ENCODE measurements at regions not wholly inside any gene's neighbourhood (a gene's known extent, or its start where the extent isn't known, plus 50 kb on each side); places are given as distances from the start of the nearest gene placed in this dataset.
"Not testable (repeated sequence)": the region's sequence is repeated elsewhere in the genome, so short reads cannot be mapped to it uniquely, and the experiment has no call there.

- H3K9me3 ChIP-seq; H3K27ac Mint-ChIP-seq (ENCODE audit: unreplicated experiment); H3K27me3 Mint-ChIP-seq (ENCODE audit: insufficient read depth, unreplicated experiment); H3K4me1 Mint-ChIP-seq (ENCODE audit: low read depth, unreplicated experiment); POLR2A ChIA-PET; H3K36me3 ChIP-seq (ENCODE audit: control insufficient read depth, insufficient read depth, low read length); H3K4me1 ChIP-seq; H3K4me3 ChIP-seq (ENCODE audit: low read depth, low read length); DNase-seq; H3K36me3 Mint-ChIP-seq (ENCODE audit: insufficient read depth, unreplicated experiment); BruUV-seq (replicated peaks); H3K27me3 ChIP-seq (replicated peaks; ENCODE audit: control insufficient read depth, insufficient read depth, low read length); CTCF ChIA-PET; intact Hi-C loops (cut with micrococcal nuclease; ENCODE audit: unreplicated experiment); H3K4me3 Mint-ChIP-seq (ENCODE audit: unreplicated experiment): not testable (repeated sequence)
- peaks cover 18% of the 10 kb centered on the region for H3K9me3 Mint-ChIP-seq (ENCODE audit: unreplicated experiment)
Observed at GRCh38 chr9:63787454-63787853, 1497.6 kb downstream of the FOXD4L5 start.

- H3K4me3 ChIP-seq (ENCODE audit: low read depth, low read length); H3K27me3 ChIP-seq (replicated peaks; ENCODE audit: control insufficient read depth, insufficient read depth, low read length); intact Hi-C loops (cut with micrococcal nuclease; ENCODE audit: unreplicated experiment); DNase-seq; H3K27ac Mint-ChIP-seq (ENCODE audit: unreplicated experiment); H3K36me3 ChIP-seq (ENCODE audit: control insufficient read depth, insufficient read depth, low read length); H3K4me1 Mint-ChIP-seq (ENCODE audit: low read depth, unreplicated experiment); H3K9me3 ChIP-seq; CTCF ChIA-PET; BruUV-seq (replicated peaks); H3K4me3 Mint-ChIP-seq (ENCODE audit: unreplicated experiment); H3K4me1 ChIP-seq; H3K27me3 Mint-ChIP-seq (ENCODE audit: insufficient read depth, unreplicated experiment); POLR2A ChIA-PET; H3K36me3 Mint-ChIP-seq (ENCODE audit: insufficient read depth, unreplicated experiment): not testable (repeated sequence)
- peaks cover 14% of the 10 kb centered on the region for H3K9me3 Mint-ChIP-seq (ENCODE audit: unreplicated experiment)
Observed at GRCh38 chr9:63785059-63785458, 1500.0 kb downstream of the FOXD4L5 start.

- DNase-seq, result not testable (repeated sequence)
Observed at GRCh38 chr9:63784421-63784820, 1500.6 kb downstream of the FOXD4L5 start.

GRCh38 chr9:63781817-63782439 lies 1503.1 kb downstream of the FOXD4L5 start:
- intact Hi-C loops (cut with micrococcal nuclease; ENCODE audit: unreplicated experiment); H3K4me1 Mint-ChIP-seq (ENCODE audit: low read depth, unreplicated experiment); H3K27me3 Mint-ChIP-seq (ENCODE audit: insufficient read depth, unreplicated experiment); H3K27me3 ChIP-seq (replicated peaks; ENCODE audit: control insufficient read depth, insufficient read depth, low read length); H3K9me3 ChIP-seq; DNase-seq; H3K36me3 Mint-ChIP-seq (ENCODE audit: insufficient read depth, unreplicated experiment); H3K36me3 ChIP-seq (ENCODE audit: control insufficient read depth, insufficient read depth, low read length); H3K4me3 ChIP-seq (ENCODE audit: low read depth, low read length); H3K27ac Mint-ChIP-seq (ENCODE audit: unreplicated experiment); POLR2A ChIA-PET; CTCF ChIA-PET; H3K4me1 ChIP-seq; H3K4me3 Mint-ChIP-seq (ENCODE audit: unreplicated experiment); H3K9me3 Mint-ChIP-seq (ENCODE audit: unreplicated experiment); BruUV-seq (replicated peaks): not testable (repeated sequence)

More at GRCh38 chr9:63784421-63784820, 1500.6 kb downstream of the FOXD4L5 start:
- H3K4me1 Mint-ChIP-seq (ENCODE audit: low read depth, unreplicated experiment); H3K27me3 Mint-ChIP-seq (ENCODE audit: insufficient read depth, unreplicated experiment); H3K4me3 ChIP-seq (ENCODE audit: low read depth, low read length); H3K9me3 ChIP-seq; CTCF ChIA-PET; H3K27ac Mint-ChIP-seq (ENCODE audit: unreplicated experiment); H3K4me3 Mint-ChIP-seq (ENCODE audit: unreplicated experiment); POLR2A ChIA-PET; intact Hi-C loops (cut with micrococcal nuclease; ENCODE audit: unreplicated experiment); BruUV-seq (replicated peaks); H3K36me3 ChIP-seq (ENCODE audit: control insufficient read depth, insufficient read depth, low read length); H3K9me3 Mint-ChIP-seq (ENCODE audit: unreplicated experiment); H3K4me1 ChIP-seq; H3K36me3 Mint-ChIP-seq (ENCODE audit: insufficient read depth, unreplicated experiment); H3K27me3 ChIP-seq (replicated peaks; ENCODE audit: control insufficient read depth, insufficient read depth, low read length): not testable (repeated sequence)

- intact Hi-C loops (cut with micrococcal nuclease; ENCODE audit: unreplicated experiment), result not testable (repeated sequence)
Observed at GRCh38 chr9:63781390-63781789, 1503.6 kb downstream of the FOXD4L5 start.

GRCh38 chr9:63776220-63776619 lies 1508.8 kb downstream of the FOXD4L5 start:
- BruUV-seq (replicated peaks); H3K4me1 Mint-ChIP-seq (ENCODE audit: low read depth, unreplicated experiment); H3K27me3 Mint-ChIP-seq (ENCODE audit: insufficient read depth, unreplicated experiment); H3K4me3 ChIP-seq (ENCODE audit: low read depth, low read length); H3K4me3 Mint-ChIP-seq (ENCODE audit: unreplicated experiment); H3K4me1 ChIP-seq; H3K9me3 Mint-ChIP-seq (ENCODE audit: unreplicated experiment); H3K27ac Mint-ChIP-seq (ENCODE audit: unreplicated experiment); CTCF ChIA-PET; H3K27me3 ChIP-seq (replicated peaks; ENCODE audit: control insufficient read depth, insufficient read depth, low read length); H3K36me3 ChIP-seq (ENCODE audit: control insufficient read depth, insufficient read depth, low read length); H3K9me3 ChIP-seq; intact Hi-C loops (cut with micrococcal nuclease; ENCODE audit: unreplicated experiment); DNase-seq; H3K36me3 Mint-ChIP-seq (ENCODE audit: insufficient read depth, unreplicated experiment); POLR2A ChIA-PET: not testable (repeated sequence)

More at GRCh38 chr9:63781390-63781789, 1503.6 kb downstream of the FOXD4L5 start:
- BruUV-seq (replicated peaks); H3K27me3 ChIP-seq (replicated peaks; ENCODE audit: control insufficient read depth, insufficient read depth, low read length); H3K9me3 ChIP-seq; H3K4me1 ChIP-seq; H3K36me3 Mint-ChIP-seq (ENCODE audit: insufficient read depth, unreplicated experiment); H3K27ac Mint-ChIP-seq (ENCODE audit: unreplicated experiment); H3K4me3 Mint-ChIP-seq (ENCODE audit: unreplicated experiment); DNase-seq; POLR2A ChIA-PET; H3K4me1 Mint-ChIP-seq (ENCODE audit: low read depth, unreplicated experiment); H3K27me3 Mint-ChIP-seq (ENCODE audit: insufficient read depth, unreplicated experiment); H3K36me3 ChIP-seq (ENCODE audit: control insufficient read depth, insufficient read depth, low read length); H3K4me3 ChIP-seq (ENCODE audit: low read depth, low read length); H3K9me3 Mint-ChIP-seq (ENCODE audit: unreplicated experiment); CTCF ChIA-PET: not testable (repeated sequence)

GRCh38 chr9:63775092-63775426 lies 1510.0 kb downstream of the FOXD4L5 start:
- H3K4me3 Mint-ChIP-seq (ENCODE audit: unreplicated experiment); intact Hi-C loops (cut with micrococcal nuclease; ENCODE audit: unreplicated experiment); H3K27me3 Mint-ChIP-seq (ENCODE audit: insufficient read depth, unreplicated experiment); H3K4me3 ChIP-seq (ENCODE audit: low read depth, low read length); DNase-seq; H3K4me1 Mint-ChIP-seq (ENCODE audit: low read depth, unreplicated experiment); H3K27me3 ChIP-seq (replicated peaks; ENCODE audit: control insufficient read depth, insufficient read depth, low read length); H3K9me3 ChIP-seq; H3K36me3 Mint-ChIP-seq (ENCODE audit: insufficient read depth, unreplicated experiment); H3K27ac Mint-ChIP-seq (ENCODE audit: unreplicated experiment); POLR2A ChIA-PET; CTCF ChIA-PET; BruUV-seq (replicated peaks); H3K9me3 Mint-ChIP-seq (ENCODE audit: unreplicated experiment); H3K36me3 ChIP-seq (ENCODE audit: control insufficient read depth, insufficient read depth, low read length); H3K4me1 ChIP-seq: not testable (repeated sequence)
